Panc1 (cell line): ENCODE measurements at regions not wholly inside any gene's neighbourhood (a gene's known extent, or its start where the extent isn't known, plus 50 kb on each side); places are given as distances from the start of the nearest gene placed in this dataset.

Experiments used
- ATAC-seq: fragments of 200-7000 bp; cut with Tn5 transposase; 2 replicates; pipeline ENCODE4 v1.9.1; 2020; ENCODE audit warnings: mild to moderate bottlenecking, moderate library complexity
- BruUV-seq: library from RNA; stranded (reverse); fragments of 400-500 nt; replicated peaks from 2 replicates; lab custom pipeline; 2021; lab: Mats Ljungman, UMichigan
- CTCF ChIA-PET: fragments of 300-600 bp; sonication (Branson Sonifier 250); formaldehyde crosslinking; loops from one replicate; lab custom pipeline; 2022; ENCODE audit warnings: antibody characterized with exemption; lab: Charles Lee
- POLR2A ChIA-PET: fragments of 300-600 bp; sonication (Branson Sonifier 250); formaldehyde crosslinking; loops from one replicate; lab custom pipeline; 2022; ENCODE audit warnings: antibody characterized with exemption; lab: Charles Lee
- DNase-seq: peaks from one replicate; pipeline ENCODE4 v3.0.0-alpha.2; 2010; ENCODE audit warnings: low read depth, low spot score
- H3K27ac ChIP-seq: 2 replicates; pipeline ENCODE4 v1.5.1; 2011; ENCODE audit warnings: mild to moderate bottlenecking, low read length, inconsistent platforms
- H3K27me3 ChIP-seq: fragments of 200-500 bp; sonication (Bioruptor generic); 2 replicates; pipeline ENCODE4 v1.6.0; 2014; ENCODE audit warnings: low read length, inconsistent platforms; ENCODE audit not compliant: control insufficient read depth, insufficient read depth
- H3K36me3 ChIP-seq: fragments of 200-500 bp; sonication (Bioruptor generic); 2 replicates; pipeline ENCODE4 v1.5.1; 2014; ENCODE audit warnings: inconsistent platforms, mild to moderate bottlenecking, low read length, moderate library complexity; ENCODE audit not compliant: control insufficient read depth, insufficient read depth
- H3K4me1 ChIP-seq: 2 replicates; pipeline ENCODE4 v1.5.1; 2011; ENCODE audit warnings: inconsistent platforms, mild to moderate bottlenecking, low read length, moderate library complexity; ENCODE audit not compliant: control insufficient read depth, insufficient read depth
- H3K4me3 ChIP-seq, 2 experiments: 2 replicates each; pipeline ENCODE4 v1.5.1; 2011 to 2012; ENCODE audit warnings: low read depth in 2 of 2, low read length in 2 of 2, mild to moderate bottlenecking in 2 of 2, inconsistent platforms in 1 of 2, moderate library complexity in 1 of 2
- H3K9me3 ChIP-seq: fragments of 200-500 bp; sonication (Bioruptor generic); 2 replicates; pipeline ENCODE4 v1.5.1; 2014; ENCODE audit warnings: low read depth, mild to moderate bottlenecking, inconsistent platforms, low read length, moderate library complexity; ENCODE audit not compliant: control insufficient read depth, insufficient read depth
- CTCF ChIP-seq: fragments of 450-650 bp; IDR thresholded peaks from 2 replicates; pipeline ENCODE4 v1.5.1; 2017; ENCODE audit warnings: mild to moderate bottlenecking
- POLR2AphosphoS5 ChIP-seq: IDR thresholded peaks from 2 replicates; pipeline ENCODE4 v1.6.1; 2012; ENCODE audit warnings: mild to moderate bottlenecking, low read depth, low read length, moderate library complexity
- REST ChIP-seq, 2 experiments: IDR thresholded peaks; 2 replicates each; pipeline ENCODE4 v1.6.1; 2011 to 2012; ENCODE audit warnings: low read depth in 2 of 2, control low read depth in 1 of 2, low read length in 1 of 2, mild to moderate bottlenecking in 1 of 2, moderate library complexity in 1 of 2; ENCODE audit not compliant: insufficient read depth in 1 of 2
- SIN3A ChIP-seq: IDR thresholded peaks from 2 replicates; pipeline ENCODE4 v1.6.1; 2012; ENCODE audit warnings: low read depth, mild to moderate bottlenecking, low read length, moderate library complexity, borderline replicate concordance; ENCODE audit not compliant: insufficient read depth
- TCF7L2 ChIP-seq: IDR thresholded peaks from 2 replicates; pipeline ENCODE4 v1.6.1; 2011; ENCODE audit warnings: mild to moderate bottlenecking, low read depth, low read length, inconsistent platforms
- in situ Hi-C: cut with HindIII; loops from 2 replicates; pipeline ENCODE4 v1.10.0; 2016; ENCODE audit warnings: low sequenced_read_pairs, low pct_unique_long_range_greater_than_20kb
- intact Hi-C: fragments of 100-400 bp; cut with micrococcal nuclease; formaldehyde crosslinking; loops from one replicate; pipeline ENCODE4 v1.10.0; 2022; ENCODE audit not compliant: unreplicated experiment

GRCh38 chr4:141571793-141572192 lies 64.6 kb upstream of the IL15 start:
- no peak overlapping the region for H3K4me3 ChIP-seq
- H3K36me3 ChIP-seq: no peaks in the 10 kb centered on the region
- no peak for ATAC-seq
- intact Hi-C loops (no loop called here), in situ Hi-C loops (no loop called here)
- DNase-seq: no peak
- no peak overlapping the region for H3K27ac ChIP-seq
- BruUV-seq: no TSS peak
- TF ChIP-seq SIN3A: no peak
- TF ChIP-seq REST (IDR thresholded peaks at IDR 0.05; ENCODE audit: insufficient read depth in 1 of 2, low read depth in 2 of 2, low read length in 1 of 2): no peak
- H3K4me1 ChIP-seq: no peaks in the 10 kb centered on the region
- ChIA-PET CTCF (no interaction called here), POLR2A (no interaction called here)
- H3K27me3 ChIP-seq: no peaks in the 10 kb centered on the region
- no peaks in the 10 kb centered on the region for H3K9me3 ChIP-seq

GRCh38 chr4:141573678-141574077 lies 62.7 kb upstream of the IL15 start:
- H3K27me3 ChIP-seq: no peaks in the 10 kb centered on the region
- in situ Hi-C loops (no loop called here), intact Hi-C loops (no loop called here)
- no peak overlapping the region for H3K4me3 ChIP-seq
- TF ChIP-seq CTCF: no peak
- TF ChIP-seq SIN3A: no peak
- no peak for TF ChIP-seq POLR2AphosphoS5
- TF ChIP-seq REST (IDR thresholded peaks at IDR 0.05; ENCODE audit: insufficient read depth in 1 of 2, low read depth in 2 of 2, low read length in 1 of 2): no peak
- no peak for TF ChIP-seq TCF7L2
- BruUV-seq: no TSS peak
- ChIA-PET CTCF (no interaction called here), POLR2A (no interaction called here)
- ATAC-seq (no peak), DNase-seq (no peak)
- no peak overlapping the region for H3K27ac ChIP-seq
- H3K36me3 ChIP-seq: no peaks in the 10 kb centered on the region
- no peaks in the 10 kb centered on the region for H3K9me3 ChIP-seq
- H3K4me1 ChIP-seq: no peaks in the 10 kb centered on the region
